ENCODE measurements at regions not wholly inside any gene's neighbourhood (a gene's known extent, or its start where the extent isn't known, plus 50 kb on each side); places are given as distances from the start of the nearest gene placed in this dataset.

GRCh38 chr2:204364860-204365535 lies 180.3 kb upstream of the PARD3B start:
- H3K4me1 ChIP-seq = no peaks in the 10 kb centered on the region
- no peaks in the 10 kb centered on the region for H3K36me3 ChIP-seq
- H3K27ac ChIP-seq = no peak overlapping the region
- ATAC-seq (no peak), DNase-seq (no peak)
- intact Hi-C loops (cut with DNase I) = no loop called here
- no peaks in the 10 kb centered on the region for H3K9me3 ChIP-seq
- H3K4me3 ChIP-seq = no peak overlapping the region
- peaks cover 0 to 4% (median 0%) of the 10 kb centered on the region in 7 donors for H3K27me3 ChIP-seq
- 95% methylated on average over 6 of the region's 6 CpGs for WGBS, 2 donors
- no peak for TF ChIP-seq CTCF (IDR thresholded peaks at IDR 0.05)

- Histone ChIP-seq H3K27me3 (peaks cover 0 to 4% (median 0%) of the 10 kb centered on the region in 7 donors), H3K36me3 (no peaks in the 10 kb centered on the region), H3K4me1 (no peaks in the 10 kb centered on the region), H3K27ac (no peak overlapping the region), H3K9me3 (no peaks in the 10 kb centered on the region), H3K4me3 (no peak overlapping the region)
- TF ChIP-seq CTCF (IDR thresholded peaks at IDR 0.05) = no peak
- DNase-seq (no peak), ATAC-seq (no peak)
- intact Hi-C loops (cut with DNase I) = no loop called here
- 75 to 83% methylated on average over 4 of the region's 4 CpGs for WGBS, 2 donors
Measured at GRCh38 chr2:204365811-204366210, 179.5 kb upstream of the PARD3B start.

- DNase-seq (no peak), ATAC-seq (no peak)
- Histone ChIP-seq H3K27me3 (peaks cover 0 to 4% (median 0%) of the 10 kb centered on the region in 7 donors), H3K4me3 (no peak overlapping the region), H3K27ac (no peak overlapping the region), H3K36me3 (no peaks in the 10 kb centered on the region), H3K4me1 (no peaks in the 10 kb centered on the region), H3K9me3 (no peaks in the 10 kb centered on the region)
- intact Hi-C loops (cut with DNase I) = no loop called here
- TF ChIP-seq CTCF (IDR thresholded peaks at IDR 0.05) = no peak
- WGBS, 2 donors = 51 to 62% methylated on average over 5 of the region's 5 CpGs
Measured at GRCh38 chr2:204367466-204367865, 177.8 kb upstream of the PARD3B start.

- TF ChIP-seq CTCF (IDR thresholded peaks at IDR 0.05) = no peak
- 65 to 66% methylated on average over 4 of the region's 4 CpGs for WGBS, 2 donors
- intact Hi-C loops (cut with DNase I) = no loop called here
- Histone ChIP-seq H3K4me1 (no peaks in the 10 kb centered on the region), H3K27ac (no peak overlapping the region), H3K4me3 (no peak overlapping the region), H3K9me3 (no peaks in the 10 kb centered on the region), H3K27me3 (peaks cover 0 to 4% (median 0%) of the 10 kb centered on the region in 7 donors), H3K36me3 (no peaks in the 10 kb centered on the region)
- DNase-seq = no peak
- no peak for ATAC-seq
Measured at GRCh38 chr2:204370172-204370718, 175.0 kb upstream of the PARD3B start.

Data from heart right ventricle (tissue), 16 donors.